ENCODE measurements at regions not wholly inside any gene's neighbourhood (a gene's known extent, or its start where the extent isn't known, plus 50 kb on each side); places are given as distances from the start of the nearest gene placed in this dataset.

DNA sequence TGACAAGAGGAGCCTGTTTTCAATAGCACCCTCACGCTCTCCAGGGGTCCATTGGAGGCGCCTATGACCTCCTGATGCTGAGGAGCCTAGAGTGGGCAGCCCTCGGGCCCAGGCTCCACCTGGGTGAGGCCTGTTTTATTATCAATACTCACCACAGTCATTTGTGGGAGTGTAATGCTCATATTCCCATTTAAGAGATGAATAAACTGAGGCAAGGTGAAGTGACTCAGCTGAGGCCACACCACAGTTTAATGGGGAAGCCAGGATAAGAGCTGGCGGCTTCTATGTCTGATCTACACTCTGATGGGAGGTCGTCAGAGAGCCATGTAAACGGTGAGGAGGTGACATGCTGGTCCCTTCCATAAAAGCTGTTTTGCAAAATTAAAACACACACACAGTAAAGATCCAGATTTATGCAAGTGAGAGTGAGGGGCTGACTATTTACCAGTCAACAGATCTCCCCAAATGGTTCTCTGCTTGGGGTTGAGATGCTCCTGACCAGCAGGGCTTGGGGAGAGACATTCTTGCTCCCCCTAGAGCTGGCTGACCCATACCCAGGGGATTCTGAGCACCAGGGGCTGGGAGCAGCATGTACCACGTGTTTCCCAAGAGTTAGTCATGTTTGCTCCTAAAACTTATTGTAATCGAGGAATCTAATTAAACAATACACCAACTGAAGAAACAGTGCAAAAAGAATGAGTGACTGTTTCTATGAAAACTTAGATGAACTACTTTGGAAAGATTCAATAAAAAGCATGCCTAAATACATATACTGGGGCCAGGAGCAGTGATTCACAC is 81.0 kb upstream of the INSIG1 start:
- DNase-seq, result no peak

DNA sequence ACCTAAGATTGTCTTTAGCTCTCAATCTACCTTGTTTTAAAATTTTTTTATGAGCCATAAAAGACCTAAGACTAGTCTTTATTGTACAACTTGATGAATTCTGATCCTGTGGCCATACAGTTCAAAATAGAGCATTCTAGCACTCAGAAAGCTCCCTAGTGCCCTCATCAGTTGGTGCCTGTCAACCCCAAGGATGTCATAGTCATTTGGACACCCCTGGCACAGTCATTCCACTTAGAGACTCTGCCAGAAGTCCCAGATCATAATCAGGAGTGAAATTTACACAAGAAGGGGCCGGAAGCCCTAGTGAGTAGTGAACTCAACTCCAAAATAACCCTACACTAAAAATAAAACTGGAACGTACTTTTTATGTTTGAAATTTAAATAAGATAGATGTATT is 80.0 kb upstream of the INSIG1 start:
- no peak for DNase-seq

DNA sequence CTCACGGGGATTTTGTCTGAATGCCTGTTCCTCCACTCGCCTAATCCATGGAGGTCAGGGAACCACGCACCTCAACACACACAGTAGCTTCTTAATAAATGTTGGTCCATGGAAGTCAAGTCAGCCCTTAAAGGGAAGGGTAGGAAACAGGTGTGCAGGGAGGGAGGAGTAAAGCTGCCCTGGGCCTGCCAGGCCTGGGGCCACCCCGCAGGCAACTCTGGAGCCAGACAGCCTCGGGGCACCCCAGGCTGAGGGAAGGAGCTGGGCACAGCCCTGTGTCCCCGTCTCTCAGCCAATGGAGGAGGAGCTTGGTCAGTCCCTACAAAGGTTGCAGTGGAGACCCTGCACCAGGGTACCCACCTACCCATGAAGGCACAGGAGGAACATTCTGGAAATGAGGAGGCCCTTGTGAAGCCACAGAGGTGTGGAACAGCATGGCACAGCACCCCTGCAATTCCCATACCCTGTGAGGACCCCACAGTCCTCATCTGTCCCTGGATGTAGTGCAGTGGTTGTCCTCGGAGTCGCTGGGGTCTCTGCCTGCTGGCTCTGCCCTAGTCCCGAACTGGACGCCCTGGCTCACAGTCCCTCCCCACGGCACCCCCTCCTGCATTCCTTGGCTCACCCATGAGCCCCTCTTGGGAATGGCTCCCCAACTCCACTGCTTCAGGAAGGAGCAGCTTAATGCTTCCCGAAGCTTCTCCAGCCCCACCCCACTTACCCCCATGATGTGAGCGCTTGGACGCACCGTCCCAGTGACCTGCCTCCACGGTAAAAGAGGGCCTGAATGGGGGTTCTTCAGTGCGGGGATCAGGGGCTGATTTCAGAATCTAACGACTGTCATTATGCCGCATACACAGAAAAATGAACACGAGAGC is 79.2 kb upstream of the INSIG1 start:
- DNase-seq, result no peak

DNA sequence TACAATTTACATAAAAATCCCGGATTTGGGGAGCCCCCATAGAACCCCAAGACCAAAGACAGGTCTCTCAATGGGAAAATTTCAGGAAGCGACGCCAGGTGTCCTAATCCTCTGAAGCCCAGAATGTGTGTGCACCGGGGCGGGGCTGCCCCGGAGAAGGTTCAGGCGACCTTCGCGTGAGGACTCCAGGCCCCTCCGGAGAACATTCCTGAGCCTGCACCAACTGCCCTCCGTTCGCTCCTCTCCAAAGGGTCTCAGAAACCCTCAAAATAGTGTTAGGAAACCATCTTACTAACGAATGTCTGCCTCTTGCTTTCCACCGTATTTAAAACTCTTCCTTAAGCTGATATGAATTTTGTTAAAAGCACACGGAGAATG is 78.5 kb upstream of the INSIG1 start:
- DNase-seq, result no peak

DNA sequence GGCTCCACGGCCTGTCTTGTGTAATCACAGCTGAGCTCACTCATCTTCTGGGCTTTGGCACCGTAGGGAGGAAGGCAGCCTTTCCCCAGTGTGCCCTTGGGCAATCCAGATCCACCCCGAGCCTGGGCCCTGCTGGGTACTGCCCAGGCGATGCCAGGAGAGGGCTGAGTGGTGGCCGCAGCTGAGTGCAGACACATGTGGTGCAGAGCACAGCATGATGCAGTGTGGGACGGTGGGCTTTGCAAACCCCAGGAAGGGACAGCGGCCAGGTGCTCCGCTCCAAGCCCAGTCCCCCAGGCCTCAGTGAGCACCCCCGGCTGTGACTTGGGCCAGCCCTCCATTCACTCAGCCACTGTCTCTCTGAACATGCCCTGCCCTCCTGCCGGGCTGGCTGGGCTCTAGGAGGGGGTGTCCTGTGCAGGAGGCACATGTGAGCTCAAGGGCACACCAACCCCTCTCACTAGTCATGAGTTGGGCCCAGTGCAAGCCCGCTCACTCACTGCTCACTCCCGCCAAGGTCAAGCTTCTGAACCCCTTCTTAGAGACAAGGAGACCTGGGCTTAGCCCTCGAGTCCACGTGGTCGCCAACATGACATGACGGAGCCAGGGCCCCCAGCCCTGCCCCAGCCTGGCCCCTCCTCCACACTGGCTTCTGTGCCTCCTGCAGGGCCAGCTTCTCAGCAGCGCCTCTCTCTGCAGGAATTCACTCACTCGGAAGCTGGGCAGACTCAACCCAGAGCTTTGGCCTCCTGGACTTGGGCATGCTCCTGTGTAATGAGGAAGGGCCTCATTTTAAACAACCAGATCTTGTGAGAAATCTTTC is 77.5 kb upstream of the INSIG1 start:
- no peak for DNase-seq

DNA sequence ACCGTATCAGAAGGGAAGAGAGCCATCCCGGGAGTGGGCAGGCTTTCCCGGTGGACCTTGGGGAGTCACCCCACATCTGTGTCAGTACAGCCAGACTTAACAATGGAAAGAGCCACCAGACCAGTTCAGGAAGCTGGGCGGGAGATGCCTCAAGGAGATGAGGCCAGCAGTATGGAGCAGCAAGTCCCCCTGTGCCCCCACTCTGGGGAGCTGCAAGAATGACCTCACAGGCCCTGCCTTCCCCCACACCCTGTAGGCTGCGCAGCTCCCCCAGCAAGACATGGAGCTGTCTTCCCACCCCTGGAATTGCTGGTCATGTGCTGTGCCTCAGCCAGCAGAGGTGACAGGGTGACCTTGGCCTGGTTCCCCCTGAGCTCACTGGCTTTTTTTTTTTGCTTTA is 76.8 kb upstream of the INSIG1 start:
- DNase-seq, result no peak

DNA sequence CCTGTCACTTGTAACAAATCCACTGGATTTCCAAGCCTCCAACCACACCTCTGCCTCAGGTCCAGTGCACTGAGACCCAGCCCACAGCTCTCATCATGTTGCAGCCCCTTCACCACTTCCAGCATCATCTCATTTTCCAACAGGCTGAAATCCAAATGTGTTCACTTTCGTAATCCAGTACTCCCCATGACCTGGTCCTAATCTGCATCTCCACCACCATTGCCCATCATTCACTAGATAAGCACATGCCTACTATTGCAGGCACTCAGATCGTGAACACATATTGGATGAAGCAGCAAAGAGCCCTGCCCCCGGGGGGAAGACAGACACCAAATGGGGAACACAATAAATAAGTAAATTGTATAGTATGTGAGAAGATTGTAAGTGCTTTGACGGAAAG is 76.1 kb upstream of the INSIG1 start:
- DNase-seq, result no peak

DNA sequence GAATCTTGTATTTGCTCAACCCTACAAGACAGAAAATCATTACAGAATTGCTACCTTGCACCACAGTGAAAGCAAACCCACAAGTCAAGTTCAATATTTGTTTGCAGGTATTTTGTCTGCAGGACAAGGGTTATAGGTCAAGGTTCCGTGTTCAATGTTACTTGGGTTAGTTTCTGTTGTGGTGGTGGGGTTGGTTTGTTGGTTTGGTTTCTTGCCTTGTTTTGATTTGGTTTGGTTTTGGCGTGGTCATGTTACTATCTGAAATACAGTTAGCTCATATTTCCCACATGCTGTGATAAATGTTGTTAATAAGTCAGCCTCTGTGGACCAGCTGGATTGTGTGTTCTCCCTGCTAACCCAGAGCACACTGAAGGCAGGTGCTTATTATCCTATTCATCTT is 75.6 kb upstream of the INSIG1 start:
- no peak for DNase-seq

DNA sequence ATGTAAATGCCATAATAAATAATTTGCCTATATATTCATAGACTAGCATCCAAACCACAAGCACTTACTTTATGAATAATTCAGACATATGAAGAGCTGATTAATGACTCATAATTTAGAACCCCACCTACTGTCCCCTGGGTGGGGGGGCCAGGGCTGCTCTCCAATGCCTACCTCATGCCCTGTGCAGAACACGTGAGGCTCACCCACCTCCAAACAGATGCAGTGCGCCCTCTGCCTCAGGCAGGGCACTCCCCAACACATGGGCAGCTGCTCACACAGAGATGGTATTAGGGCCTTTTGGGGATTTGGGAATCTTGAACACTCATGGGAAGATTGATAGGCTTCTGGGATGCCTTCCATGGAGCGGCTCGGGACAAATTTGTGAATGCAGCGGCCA is 75.1 kb upstream of the INSIG1 start:
- no peak for DNase-seq

DNA sequence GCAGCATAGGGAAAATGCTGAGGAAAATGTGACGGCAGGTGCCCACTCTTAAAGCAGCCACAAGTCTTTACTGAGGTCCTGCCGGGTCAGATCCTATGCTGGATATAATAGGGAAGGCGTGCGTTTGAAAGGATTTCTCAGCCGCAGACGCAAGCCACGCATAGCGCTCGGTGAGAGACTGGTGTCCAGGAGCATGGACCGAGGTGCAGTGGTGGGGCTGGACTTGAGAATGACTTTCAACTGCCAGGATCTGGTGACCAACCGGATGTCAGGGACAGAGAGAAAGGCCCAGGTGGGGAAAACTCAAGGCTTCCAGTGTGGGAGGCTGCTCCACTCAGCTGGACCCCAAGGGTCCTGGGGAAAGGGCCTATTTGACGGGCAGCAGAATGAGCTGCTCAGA is 74.7 kb upstream of the INSIG1 start:
- no peak for DNase-seq

DNA sequence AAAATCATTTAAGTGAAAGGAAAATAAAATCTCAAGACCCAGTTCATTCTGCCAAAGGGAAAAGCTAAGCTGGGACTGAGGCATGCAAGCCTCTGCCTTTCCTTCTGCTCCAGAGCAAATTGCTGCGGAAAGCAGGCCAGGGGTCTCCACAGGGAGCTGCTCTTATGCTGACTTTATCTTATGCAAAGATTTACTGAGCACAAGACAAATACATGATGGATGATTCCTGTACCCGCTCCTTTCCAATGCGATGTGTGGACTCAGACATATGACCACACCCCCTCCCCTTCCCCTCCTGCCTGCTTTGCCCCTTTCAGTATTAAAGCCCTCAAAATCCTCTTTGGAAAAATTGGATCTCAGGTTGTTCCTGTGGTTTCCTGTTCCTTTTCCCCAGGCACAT is 74.2 kb upstream of the INSIG1 start:
- DNase-seq, result no peak

DNA sequence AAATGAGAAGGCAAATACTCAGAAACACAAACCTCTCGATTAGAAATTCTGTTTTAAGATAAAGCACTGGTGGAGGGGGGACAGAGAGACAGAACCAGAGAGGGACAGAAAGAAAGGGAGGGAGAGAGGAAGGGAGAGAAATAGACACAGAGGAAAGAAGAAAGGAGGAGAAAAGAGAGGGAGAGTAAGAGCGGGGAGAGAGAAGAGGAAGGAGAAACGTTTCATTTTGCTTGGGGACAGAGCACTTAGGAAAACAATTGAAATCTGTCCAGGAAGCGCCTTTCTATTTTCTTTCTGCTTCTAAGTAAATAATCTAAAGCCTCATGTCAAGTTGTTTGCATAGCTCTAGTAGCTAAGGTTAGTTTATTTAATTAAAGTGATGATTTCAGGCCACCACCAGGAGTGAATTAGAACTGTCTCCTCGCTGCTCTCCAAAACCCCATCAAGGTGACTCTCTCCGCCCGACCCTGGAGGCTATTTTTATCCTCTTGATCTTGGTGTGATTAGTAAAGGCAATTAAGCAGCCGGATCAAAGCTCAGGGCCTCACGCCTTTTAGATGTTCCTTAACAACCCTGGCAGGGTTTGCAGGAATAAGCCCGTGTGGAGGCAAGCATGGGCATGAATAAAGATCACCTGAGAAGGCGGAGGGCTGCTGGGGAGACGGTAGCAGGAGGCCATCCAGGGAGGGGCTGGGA is 73.4 kb upstream of the INSIG1 start:
- DNase-seq, result no peak

DNA sequence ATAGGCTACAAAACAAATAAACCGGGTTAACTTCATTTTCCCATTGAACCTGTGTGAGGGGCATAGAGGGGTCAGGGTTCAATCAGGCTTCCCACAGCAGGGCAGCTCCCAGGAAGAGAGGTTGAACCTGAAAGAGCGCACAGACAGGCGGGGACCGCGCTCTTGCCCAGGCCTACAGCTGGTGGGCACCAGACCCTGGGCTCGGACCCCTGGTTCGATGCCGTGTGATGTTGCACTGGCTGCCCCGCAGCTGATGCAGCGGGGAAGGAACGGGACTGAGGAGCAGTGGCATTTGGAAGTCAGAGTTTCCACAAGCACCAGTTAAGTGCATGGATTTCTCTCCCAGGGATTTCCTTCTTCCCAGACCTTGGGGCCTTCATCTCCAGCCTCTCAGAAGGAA is 72.6 kb upstream of the INSIG1 start:
- DNase-seq, result no peak

DNA sequence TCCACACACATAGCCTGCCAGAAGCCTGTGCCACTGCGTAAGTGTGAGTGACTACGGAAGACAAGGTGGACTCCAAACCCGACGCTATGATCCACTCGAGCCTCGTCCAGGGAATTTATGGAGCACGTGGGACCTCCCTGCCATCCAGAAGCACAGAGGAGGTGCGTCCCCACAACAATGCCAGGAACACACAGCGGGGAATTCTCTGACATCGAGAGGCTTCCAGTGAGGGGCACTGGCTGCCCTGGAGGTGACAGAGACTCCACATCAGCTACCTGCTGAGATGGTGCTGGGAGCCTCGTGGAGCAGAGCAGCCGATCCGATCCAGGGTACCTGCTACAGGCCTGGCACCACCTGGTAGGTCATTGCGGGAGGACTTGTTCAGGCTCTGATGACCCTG is 72.2 kb upstream of the INSIG1 start:
- DNase-seq, result no peak

DNA sequence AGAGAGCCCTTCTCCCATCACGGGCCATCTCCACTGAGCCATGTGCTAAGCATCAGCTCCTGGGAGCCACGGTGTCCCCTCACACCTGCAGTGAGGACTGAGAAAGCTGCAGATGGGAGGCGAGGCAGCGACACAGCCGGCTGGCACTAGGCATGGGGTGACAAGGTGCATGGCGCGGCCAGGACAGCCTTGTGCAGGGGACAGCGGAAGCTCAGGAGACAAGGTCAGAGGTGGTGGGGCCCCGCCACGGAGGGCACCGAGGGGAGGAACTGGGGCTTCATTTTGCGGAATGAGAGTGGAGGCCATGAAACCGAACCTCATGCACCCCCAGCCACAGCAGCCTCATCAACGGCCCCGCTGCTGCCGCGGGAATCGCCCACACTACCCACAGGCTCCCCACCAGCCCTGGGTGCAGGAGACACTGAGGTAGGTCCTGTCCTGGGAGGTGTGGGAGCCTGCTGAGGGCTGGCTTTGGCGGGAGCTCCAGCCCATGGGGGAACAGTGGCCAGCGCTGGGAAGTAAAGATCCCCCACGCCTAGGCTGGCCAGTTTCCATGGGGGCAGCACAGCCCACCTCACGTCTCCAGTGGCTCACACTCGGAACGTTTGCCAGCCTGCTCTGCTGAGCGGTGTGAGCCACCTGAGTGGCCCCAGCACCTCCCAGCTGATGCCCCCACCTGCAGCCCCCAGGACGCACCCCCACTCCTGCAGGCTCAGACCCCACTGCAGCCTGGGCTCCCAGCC is 71.2 kb upstream of the INSIG1 start:
- no peak for DNase-seq

DNA sequence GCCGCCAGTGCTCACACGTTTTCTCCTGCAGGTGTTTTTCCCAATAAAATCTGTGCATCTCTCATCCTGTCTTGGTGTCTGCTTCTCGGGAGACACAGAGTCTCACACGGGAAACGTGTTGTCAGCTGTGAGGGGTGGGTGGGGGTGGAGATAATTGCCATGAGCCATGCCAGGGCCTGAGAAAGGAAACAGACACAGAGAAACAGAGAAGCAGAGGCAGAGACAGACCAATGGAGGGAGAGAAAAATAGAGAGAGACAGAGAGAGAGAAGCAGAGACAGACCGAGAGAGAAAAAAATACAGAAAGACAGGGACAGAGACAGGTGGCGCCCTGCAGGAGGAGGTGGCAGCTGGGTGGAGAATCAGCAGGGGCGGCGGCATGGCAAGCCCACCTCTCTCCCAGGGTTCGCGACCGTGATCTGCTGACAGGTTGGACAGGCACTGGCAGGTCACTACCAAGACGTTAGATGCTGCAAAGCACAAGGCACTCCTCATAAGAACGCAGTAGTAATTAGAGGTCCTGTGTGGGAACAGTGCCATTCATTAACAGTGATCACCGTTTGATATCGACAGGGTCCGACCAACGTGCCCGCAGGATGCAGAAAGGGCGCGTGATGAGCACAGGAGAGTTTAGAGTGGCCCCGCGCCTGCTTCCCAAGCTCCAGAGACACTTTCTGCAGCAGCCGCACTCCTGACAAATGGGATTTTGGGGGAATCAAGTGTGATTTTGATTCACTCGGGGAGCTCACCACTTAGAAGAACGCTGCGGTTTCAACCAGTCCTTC is 70.5 kb upstream of the INSIG1 start:
- DNase-seq, result no peak

DNA sequence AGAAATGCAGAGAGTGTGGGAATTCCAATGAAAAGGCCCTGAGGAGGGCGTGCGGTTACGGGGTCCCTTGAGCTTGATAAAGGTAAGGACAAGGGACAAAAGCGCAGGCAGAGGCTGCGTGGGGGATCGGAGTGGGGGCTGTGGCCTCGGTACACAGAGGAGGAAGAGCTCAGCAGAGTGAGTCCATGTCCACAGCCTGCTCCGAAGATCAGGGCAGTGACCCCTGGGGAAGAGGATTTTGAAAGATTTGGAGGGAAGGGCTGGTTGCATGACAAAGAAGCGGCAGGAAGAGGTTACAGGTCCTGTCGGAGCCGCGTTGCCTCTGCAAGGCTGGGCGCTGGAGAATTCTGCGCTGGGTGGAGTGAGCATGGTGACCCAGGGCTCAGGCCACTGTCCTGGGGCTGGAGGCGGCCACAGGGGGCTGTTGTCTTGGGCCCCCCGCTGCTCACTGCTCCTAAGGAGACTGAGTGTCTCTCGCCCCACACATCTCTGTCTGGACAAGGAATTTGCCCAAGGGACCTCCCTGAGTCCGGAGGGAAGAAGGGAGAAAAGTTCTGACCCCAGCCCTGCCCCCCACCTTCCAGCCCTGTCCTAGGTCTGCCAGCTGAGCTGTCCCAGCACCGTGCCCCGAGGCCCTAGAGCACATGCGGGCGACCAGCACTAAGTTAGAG is 69.8 kb upstream of the INSIG1 start:
- DNase-seq, result no peak

DNA sequence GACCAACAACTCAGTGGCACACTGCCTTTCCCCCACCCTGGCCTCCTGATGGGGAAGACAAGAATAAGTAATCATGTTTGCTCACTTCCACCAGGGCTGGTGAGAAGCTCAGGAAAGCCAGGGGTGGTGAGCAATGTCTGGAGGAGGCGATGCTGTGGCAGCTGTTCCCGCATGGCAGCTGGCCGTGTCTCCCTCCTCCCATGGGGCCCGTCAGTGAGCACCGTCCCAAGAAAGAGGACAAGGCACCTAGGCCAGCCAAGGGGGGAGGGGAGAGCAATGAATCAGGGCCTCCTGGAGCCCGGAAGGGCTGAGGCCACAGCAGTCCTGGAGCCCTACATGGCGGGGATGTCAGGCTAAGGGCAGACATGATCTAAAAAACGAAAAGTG is 69.2 kb upstream of the INSIG1 start:
- DNase-seq, result no peak

DNA sequence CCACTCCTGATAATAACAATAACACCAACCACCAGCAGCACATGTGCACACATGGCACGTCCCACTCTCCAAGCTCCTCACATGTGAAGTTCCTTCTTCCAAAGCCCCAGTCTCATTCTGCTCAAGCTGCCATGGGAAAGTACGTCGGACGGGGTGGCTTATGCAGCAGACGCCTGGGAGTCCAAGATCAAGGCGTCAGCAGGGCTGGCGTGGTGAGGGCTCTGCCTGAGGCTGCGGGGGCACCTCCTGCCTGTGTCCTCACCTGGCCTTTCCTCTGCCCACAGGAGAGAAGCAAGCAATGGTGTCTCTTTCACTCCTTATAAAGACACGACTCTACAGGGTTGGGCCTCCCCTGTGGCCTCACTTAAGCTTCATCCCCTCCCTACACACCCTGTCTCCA is 68.8 kb upstream of the INSIG1 start:
- DNase-seq, result no peak

DNA sequence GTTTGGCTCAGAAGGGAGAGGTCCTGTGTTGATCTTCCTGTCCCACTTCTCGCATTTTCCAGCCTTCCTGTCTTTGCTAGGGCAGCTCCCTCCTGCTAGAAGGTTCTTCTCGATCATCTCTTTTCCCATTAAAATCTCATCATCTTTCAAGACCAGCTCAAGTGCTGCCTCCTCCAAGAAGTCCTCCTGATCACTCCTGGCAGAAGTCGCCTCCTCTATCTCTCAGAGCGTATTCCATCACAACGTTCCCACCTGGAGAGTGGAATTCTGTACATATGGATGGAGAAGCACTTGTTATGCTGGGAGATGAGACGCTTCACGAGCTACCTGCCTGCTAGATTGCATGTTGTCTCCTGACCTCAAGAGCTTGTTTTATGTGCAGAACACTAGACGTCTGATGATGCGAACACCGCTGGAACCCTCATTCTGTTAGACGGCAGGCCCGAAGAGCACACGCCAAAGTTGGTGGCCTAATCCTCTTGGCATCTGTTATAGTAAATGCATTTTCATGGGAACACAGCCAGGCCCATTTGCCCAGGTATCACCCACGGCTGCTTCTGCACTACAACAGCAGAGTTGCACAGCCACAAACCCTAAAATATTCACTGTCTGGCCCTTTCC is 68.0 kb upstream of the INSIG1 start:
- DNase-seq, result no peak
